ENCODE measurements at regions not wholly inside any gene's neighbourhood (a gene's known extent, or its start where the extent isn't known, plus 50 kb on each side); places are given as distances from the start of the nearest gene placed in this dataset.
"Not testable (repeated sequence)": the region's sequence is repeated elsewhere in the genome, so short reads cannot be mapped to it uniquely, and the experiment has no call there.

GRCh38 chrX:498901-499300 is 112.2 kb upstream of the PPP2R3B start:
- not testable (repeated sequence) for TF ChIP-seq CTCF (IDR thresholded peaks at IDR 0.05; ENCODE audit: low read depth, low read length); POLR2A (IDR thresholded peaks at IDR 0.05; ENCODE audit: extremely low read depth, insufficient read length)
